OCI-LY3 (cell line): ENCODE measurements at regions not wholly inside any gene's neighbourhood (a gene's known extent, or its start where the extent isn't known, plus 50 kb on each side); places are given as distances from the start of the nearest gene placed in this dataset.

ENCODE experiments used
- EZH2phosphoT487 ChIP-seq: fragments of 200-600 bp; shearing (Covaris generic); IDR thresholded peaks from 2 replicates; pipeline ENCODE4 v1.6.1; 2018; ENCODE audit warnings: antibody characterized with exemption, mixed run types, low read depth
- TF ChIP-seq, protein P1 (sequence below): fragments of 200-600, 300-600 bp; sonication (generic); IDR thresholded peaks from 2 replicates; pipeline ENCODE4 v1.5.1; 2014; ENCODE audit warnings: antibody characterized with exemption, low read length, low read depth

DNA sequence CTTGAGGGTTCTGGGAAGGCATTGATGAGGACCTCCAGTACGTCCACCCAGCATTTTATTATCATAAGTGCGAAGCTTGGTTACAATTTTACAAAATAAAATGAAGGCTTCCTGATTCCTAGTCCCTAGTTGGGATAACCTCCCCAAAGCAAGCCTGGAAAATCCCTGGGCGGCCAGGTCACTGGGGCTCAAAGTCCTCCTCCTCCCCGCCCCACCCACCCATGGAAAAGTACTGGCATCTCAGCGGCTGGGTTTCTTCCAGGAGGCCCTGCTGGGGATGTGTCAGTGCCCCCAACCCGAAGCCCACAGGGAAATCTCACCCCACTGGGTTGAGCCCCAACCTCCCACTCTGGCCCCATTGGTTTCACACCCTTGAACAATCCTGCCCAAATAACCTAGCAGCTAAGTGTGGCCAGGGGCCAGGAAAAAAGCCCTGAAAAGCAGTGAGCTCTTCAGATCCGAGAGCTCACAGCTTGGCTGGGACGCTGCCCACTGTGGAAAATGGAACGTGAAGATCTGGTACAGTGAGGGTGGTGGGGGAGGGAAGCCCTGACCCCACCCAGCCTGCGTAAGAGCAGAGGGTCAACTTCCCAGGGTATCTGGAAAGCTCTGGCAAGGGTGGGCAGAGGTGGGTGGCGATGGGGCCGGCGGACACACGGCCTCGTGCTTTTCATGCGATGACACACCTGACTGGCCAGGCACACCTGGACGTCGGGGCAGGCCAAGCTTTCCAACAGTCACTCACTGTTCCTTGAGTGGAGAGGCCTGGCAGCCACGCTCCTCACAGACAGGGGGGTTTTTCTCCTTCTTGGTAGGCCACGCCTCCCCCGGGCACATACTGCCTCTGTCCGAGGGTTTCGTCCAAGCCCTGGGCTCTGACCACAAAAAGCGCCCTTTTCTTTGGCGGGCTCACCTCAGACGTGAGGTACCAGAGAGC lies 324.5 kb downstream of the SOX9 start:
- TF ChIP-seq EZH2phosphoT487: no peak
- TF ChIP-seq, protein P1, sequence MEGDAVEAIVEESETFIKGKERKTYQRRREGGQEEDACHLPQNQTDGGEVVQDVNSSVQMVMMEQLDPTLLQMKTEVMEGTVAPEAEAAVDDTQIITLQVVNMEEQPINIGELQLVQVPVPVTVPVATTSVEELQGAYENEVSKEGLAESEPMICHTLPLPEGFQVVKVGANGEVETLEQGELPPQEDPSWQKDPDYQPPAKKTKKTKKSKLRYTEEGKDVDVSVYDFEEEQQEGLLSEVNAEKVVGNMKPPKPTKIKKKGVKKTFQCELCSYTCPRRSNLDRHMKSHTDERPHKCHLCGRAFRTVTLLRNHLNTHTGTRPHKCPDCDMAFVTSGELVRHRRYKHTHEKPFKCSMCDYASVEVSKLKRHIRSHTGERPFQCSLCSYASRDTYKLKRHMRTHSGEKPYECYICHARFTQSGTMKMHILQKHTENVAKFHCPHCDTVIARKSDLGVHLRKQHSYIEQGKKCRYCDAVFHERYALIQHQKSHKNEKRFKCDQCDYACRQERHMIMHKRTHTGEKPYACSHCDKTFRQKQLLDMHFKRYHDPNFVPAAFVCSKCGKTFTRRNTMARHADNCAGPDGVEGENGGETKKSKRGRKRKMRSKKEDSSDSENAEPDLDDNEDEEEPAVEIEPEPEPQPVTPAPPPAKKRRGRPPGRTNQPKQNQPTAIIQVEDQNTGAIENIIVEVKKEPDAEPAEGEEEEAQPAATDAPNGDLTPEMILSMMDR: no peak
